Stimulated activated CD8-positive, alpha-beta memory T cell treated with anti-CD3 and anti-CD28 coated beads, Interleukin-7, amount 100 ng/mL, for 24 hours (primary cell): ENCODE measurements at regions not wholly inside any gene's neighbourhood (a gene's known extent, or its start where the extent isn't known, plus 50 kb on each side); places are given as distances from the start of the nearest gene placed in this dataset.
"Not testable (repeated sequence)": the region's sequence is repeated elsewhere in the genome, so short reads cannot be mapped to it uniquely, and the experiment has no call there.

ENCODE experiments used
- DNase-seq: peaks from one replicate; pipeline ENCODE4 v3.0.0-alpha.2; 2020; ENCODE audit warnings: low read depth

- DNase-seq = no peak
Measured at GRCh38 chr5:18732556-18733479, 1098.6 kb downstream of the TAF11L14 start.

GRCh38 chr5:18736051-18736398 lies 1101.8 kb downstream of the TAF11L14 start:
- DNase-seq = no peak

GRCh38 chr5:18736736-18737135 lies 1102.5 kb downstream of the TAF11L14 start:
- DNase-seq = not testable (repeated sequence)

GRCh38 chr5:18740301-18740700 lies 1106.0 kb downstream of the TAF11L14 start:
- DNase-seq = no peak

GRCh38 chr5:18742830-18743229 lies 1108.6 kb downstream of the TAF11L14 start:
- no peak for DNase-seq

GRCh38 chr5:18744441-18744840 lies 1110.2 kb downstream of the TAF11L14 start:
- DNase-seq = no peak

GRCh38 chr5:18745042-18745987 lies 1111.1 kb downstream of the TAF11L14 start:
- DNase-seq = no peak

- DNase-seq = no peak
Measured at GRCh38 chr5:18745988-18746615, 1111.8 kb downstream of the TAF11L14 start.

- DNase-seq = no peak
Measured at GRCh38 chr5:18749763-18750162, 1115.5 kb downstream of the TAF11L14 start.

GRCh38 chr5:18752317-18752716 lies 1118.1 kb downstream of the TAF11L14 start:
- no peak for DNase-seq

GRCh38 chr5:18754201-18754600 lies 1119.9 kb downstream of the TAF11L14 start:
- DNase-seq = no peak

- DNase-seq = no peak
Measured at GRCh38 chr5:18761801-18762200, 1127.5 kb downstream of the TAF11L14 start.

GRCh38 chr5:18764161-18764560 lies 1129.9 kb downstream of the TAF11L14 start:
- no peak for DNase-seq

- no peak for DNase-seq
Measured at GRCh38 chr5:18765304-18765703, 1131.0 kb downstream of the TAF11L14 start.

- no peak for DNase-seq
Measured at GRCh38 chr5:18771097-18771610, 1136.9 kb downstream of the TAF11L14 start.

- no peak for DNase-seq
Measured at GRCh38 chr5:18772475-18772874, 1138.2 kb downstream of the TAF11L14 start.

GRCh38 chr5:18778225-18778624 lies 1144.0 kb downstream of the TAF11L14 start:
- DNase-seq = no peak

GRCh38 chr5:18789218-18789998 lies 1155.1 kb downstream of the TAF11L14 start:
- no peak for DNase-seq

- DNase-seq = no peak
Measured at GRCh38 chr5:18792145-18792544, 1157.9 kb downstream of the TAF11L14 start.

- DNase-seq = no peak
Measured at GRCh38 chr5:18797222-18797621, 1163.0 kb downstream of the TAF11L14 start.

- no peak for DNase-seq
Measured at GRCh38 chr5:18798058-18798457, 1163.8 kb downstream of the TAF11L14 start.
